ELF-1 (cell line): ENCODE measurements at regions not wholly inside any gene's neighbourhood (a gene's known extent, or its start where the extent isn't known, plus 50 kb on each side); places are given as distances from the start of the nearest gene placed in this dataset.

Experiments used
- DNase-seq: peaks from one replicate; pipeline ENCODE4 v3.0.0-alpha.2; 2016; ENCODE audit warnings: low read depth, low spot score

DNA sequence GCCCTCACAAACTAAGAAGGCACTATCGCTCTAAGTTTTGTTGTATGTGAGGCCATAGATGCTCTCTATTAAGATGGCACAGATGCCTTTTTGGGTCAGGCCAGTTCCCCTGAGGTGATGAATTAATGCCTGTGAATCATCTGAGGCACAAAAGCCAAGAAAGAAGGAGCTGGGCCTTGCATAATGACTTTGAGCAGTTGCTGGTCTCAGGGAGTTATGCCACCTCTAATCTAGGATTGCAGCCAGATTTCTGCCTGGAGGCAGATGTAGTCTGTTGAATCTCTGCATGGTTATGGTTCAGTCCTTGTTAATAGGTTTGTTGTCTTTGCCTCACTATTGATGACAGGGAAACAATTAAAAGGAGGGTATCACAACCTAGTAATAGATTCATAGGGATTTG lies 168.1 kb upstream of the CHRM3 start:
- no peak for DNase-seq

DNA sequence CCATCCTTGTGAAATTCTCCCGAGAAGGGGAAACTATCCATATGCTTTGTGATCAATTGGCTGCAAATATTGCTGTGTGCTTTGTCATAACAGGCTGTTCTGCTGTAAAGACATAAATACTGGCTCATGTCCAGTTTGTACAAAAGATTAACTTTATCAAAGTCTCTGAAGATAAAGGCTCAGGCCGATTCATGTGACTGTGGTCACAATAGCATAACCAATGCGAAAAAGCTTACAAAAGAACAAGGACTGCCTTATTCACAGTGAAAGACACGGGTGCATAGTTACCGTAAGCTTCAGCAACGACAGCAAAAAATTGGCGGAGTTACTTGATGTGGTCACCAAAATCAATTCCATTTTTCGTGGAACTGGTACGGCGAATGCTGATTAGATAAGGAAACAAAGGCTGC lies 173.6 kb upstream of the CHRM3 start:
- DNase-seq, result no peak

DNA sequence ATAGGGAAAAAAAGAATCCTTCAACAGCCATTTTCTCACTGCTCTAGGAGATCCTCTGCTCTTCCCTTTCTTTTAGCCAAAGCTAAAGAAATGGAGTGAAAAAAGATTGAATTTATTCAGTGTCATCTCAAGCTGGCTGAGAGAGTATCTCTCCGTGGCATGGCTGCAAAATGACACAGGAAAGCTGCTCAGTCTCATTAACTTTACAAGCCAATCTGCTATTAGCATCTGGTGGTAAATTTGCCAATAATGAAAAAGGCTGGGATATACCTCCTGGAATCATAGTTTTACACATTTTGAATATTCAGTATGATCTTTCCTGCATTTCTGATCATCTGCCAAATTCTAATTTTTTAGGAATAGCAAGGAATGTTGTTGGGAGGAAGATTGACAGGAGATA lies 176.8 kb upstream of the CHRM3 start:
- DNase-seq, result no peak

DNA sequence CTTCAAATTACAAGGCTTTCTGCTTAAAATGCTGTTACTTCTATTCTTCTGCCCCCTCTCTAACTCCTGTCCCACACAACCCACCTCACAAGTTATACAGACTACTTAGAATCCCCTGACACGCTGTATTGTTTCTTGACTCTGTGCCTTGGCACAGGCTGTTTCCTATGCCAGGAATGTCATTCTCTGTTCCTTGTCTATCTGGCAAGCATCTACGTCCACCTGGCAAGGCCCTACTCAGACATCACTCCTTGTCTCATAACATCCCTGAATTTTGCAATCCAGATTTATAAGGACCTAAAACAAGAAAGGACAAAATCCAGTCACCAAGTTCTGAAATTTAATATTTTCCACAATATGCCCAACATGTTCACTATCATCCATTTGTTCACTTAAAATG lies 182.0 kb upstream of the CHRM3 start:
- no peak for DNase-seq

DNA sequence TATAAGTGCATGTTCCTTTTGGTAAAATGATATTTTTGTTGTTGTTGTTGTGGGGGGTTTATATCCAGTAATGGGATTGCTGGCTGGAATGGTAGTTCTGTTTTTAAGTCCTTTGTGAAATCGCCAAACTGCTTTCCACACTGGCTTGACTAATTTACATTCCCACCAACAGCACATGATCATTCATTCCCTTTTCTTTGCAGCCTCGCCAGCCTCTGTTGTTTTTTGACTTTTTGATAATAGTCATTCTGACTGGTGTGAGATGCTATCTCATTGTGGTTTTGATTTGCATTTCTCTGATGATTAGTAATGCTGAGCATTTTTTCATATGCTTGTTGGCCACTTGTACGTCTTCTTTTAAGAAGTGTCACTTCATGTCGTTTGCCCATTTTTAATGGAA lies 188.5 kb upstream of the CHRM3 start:
- DNase-seq, result no peak

DNA sequence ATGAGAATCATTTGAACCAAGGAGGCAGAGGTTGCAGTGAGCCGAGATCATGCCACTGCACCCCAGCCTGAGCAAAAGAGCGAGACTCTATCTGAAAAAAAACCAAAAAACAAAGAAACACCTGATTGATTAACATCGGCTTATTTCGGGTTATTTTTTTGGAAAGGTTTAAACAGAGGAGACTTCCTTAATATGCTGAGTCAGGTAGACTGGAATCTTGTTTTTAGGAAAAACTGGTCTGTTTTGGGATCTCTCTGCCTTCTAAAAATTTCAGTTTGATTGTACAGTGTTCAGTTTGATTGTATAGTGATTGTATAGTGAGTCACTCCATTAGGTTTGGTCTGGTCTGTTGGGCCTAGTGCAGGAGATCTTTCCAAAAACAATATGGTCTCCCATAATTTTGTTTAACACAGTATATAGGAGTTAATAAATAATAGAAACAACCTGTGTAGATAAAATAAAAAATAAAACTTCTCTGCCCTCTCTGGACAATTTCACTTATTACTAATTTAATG lies 196.3 kb upstream of the CHRM3 start:
- DNase-seq, result no peak

DNA sequence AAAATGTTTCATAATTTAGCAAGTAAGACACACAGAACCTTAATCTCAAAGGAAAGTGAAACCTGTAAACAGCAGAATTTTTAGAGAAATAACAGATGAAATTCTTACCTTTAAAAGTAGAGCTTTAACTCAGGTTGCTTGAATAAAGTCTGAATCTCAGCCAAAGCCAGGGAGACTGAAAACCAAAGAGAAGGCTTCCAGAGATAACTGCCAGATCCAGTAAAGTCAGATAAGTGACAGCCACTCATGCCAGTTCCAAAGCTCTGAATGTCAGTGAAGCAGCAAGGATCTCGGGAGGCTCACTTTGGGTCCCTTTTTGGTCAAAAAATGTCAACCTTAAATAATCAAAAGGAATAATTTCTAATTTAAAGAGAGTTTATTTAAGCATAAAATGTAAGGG lies 199.9 kb upstream of the CHRM3 start:
- no peak for DNase-seq

DNA sequence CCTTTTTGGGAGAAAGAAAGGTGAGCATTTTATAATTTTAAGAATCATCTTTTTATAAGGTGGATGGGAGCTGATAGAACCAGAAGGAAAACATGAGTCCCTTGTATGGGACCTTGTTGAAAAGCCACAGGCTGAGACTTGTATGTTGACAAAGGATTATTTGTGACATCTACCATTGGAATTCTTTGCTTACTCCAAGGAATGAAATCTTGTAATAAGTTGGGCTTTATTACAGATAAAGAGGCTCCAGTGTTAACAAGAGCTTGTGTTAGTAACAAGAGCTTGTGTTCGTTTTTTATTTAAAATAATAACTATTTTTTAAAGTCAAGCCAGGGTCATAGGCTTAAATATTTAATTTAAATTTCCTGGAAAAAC lies 201.1 kb upstream of the CHRM3 start:
- DNase-seq, result no peak

DNA sequence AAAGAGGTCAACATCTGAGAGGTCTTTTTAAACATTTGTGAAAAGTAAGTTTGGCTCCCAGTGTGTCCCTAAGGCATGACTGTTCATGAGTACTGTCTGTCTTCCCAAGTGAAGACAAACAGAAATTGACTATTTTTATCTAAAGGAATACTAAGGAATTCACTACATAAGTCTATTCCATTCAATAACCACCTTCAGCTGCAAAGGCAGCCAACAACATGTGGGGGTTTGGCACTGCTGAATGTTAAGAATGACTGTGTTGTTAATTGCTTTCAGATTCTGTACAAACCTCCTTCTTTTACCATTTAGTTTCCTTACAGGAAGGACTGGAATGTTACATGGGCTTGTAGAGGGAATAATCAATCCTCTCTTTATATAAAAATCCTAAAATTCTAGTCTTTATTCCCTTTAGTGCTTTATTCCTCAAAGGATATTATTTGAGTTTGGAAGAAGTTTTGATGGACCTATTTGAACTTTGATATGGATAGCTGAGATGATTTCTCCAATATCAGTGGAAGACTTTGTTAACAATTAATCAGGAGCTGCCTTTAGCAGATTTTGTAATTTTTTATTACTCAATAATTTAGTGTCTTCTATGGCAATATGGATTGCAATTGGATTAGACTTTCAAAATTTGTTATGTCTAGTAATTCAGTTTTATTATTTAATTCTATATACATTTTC lies 201.7 kb upstream of the CHRM3 start:
- DNase-seq, result no peak

DNA sequence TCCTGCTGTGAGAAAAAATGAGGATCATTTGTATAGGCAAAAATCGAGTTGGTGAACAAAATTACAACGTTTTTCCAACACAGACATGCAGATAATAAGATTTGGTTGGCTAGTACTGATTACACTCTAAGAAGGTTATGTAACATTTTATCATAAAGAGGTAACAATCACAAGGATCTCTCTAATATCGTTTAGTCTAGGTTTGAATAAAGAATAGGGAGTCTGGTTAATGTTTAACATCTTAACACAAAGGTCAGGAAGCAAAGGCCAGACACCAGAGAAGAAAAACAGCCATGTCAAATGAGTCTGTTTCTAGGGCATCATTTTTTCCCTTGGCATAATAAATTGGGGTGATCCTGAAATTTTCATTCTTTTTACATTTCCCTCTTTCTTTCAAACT lies 207.4 kb upstream of the CHRM3 start:
- no peak for DNase-seq

DNA sequence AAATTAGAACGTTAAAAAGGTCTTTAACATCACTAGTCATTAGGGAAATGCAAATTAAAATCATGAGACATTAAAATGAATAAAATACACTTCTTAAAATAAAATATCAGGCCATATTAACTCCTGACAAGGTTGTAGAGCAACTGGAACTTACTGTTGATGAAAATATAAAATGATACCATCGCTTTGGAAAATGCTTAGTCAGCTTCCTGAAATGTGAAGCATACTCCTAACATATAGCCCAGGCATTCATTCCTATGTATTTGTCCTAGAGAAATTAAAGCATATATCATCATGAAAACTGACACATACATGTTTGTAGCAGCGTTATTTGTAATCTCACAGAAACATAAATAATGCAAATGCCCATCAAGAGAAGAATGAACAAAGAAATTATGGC lies 211.5 kb upstream of the CHRM3 start:
- no peak for DNase-seq

DNA sequence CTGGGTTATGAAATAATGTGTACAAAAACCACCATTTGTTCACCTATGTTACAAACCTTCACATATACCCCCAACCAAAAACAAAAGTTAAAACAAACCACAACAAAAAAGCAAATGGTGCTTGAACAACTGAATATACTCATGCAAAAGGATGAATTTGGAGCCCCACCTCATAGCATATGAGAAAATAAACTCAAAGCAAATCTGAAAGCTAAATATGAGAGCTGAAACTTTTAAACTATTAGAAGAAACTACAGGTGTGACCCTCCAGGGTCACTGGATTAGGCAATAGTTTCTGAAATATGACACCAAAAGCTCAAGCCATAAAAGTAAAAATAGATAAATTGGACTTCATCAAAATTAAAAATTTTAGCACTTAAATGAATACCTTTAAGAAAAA lies 215.5 kb upstream of the CHRM3 start:
- no peak for DNase-seq

DNA sequence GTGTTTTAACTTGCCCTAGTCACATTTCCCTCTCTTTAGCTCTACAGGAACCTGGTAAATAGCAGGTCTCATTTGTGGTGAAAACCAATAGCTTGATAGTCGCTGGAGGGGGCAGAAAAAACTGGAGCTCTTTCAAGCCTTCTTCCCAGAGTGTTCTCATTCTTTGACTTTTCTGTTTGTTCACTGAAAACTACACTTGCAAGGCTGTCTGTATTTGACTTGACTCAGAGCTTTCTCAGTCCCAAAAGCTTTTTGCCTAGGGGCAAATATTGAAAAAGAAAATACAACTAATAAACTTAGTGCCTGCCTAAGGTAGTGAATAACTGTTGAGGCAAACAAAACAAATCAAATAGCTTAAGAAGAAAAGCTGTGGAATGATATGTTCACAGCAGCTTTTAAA lies 217.1 kb upstream of the CHRM3 start:
- DNase-seq, result no peak

DNA sequence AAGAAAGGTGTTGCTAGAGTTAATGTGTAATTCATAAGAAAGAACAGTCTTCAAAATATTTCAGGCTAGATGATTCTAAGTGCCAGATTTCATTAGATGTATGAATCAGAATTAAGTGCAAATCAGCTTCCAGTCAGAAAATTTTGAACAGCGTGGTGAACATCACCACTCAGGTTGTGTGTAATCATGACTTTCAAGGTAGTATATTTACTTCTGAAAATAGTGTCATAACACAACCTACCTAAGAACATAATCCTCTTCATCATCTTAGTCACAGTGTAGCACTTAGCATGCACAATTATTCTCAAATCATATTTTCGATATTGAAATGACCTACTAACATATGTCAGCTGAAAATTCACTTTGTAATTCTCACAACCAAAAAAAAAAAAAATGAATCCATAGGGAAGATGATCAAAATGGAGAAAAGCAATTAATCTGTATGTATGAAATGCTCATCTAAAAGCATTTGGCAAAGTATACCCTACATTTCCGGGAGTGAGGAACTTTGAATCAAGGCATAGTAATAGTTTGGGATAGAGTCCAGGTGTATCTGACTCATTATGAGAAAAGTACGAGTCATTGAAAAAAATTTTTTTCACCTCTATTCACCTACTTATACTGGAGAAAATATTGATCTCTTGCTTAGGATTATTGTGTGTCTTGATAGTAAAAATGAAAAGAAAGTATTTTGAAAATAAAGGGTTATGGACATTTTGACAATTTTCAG lies 221.8 kb upstream of the CHRM3 start:
- no peak for DNase-seq

DNA sequence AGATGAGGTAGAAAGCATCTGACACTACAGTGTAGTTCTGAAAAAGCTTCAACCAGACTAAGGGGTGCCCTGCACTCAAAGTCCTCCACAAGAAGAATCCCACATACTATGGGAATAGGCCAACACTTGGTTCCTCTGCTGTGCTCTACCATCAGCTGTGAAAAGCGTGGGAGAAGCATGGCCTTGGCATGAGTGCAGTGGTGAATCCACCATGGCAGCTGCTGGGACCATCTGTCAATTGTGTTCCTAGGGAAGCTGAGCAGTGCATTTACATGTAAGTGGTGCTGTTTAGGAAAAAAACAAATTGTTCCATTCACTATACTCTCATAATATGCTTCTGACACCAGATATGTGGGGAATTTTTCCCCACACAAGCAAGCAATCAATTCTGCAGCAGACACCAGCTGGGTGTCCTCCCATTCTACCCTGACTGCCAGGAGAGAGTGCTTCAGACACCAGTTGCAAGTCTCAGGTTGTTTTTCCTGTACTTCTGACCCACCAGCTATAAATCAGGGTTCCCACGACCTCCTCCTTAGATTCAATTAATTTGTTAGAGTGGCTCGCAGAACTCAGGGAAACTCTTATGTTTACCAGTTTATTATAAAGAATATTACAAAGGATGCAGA lies 230.8 kb upstream of the CHRM3 start:
- DNase-seq, result no peak

DNA sequence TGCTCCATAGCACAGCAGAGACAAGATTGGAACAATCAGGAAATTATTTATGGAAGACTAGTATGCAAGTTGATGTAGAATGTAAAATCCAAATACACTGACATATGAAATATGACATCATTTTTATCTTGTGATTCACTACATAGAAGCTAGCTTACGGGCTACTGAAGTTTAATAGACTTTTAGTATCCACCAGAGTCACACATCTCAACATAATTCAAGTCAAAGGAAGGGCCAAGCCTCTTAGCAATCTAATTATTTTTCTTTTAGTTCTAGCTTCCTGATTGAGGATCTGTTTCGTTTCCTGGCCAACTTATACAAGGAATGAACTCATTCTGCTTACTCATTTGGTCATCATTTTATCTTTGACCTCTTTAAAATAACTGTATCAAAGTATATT lies 234.4 kb upstream of the CHRM3 start:
- no peak for DNase-seq

DNA sequence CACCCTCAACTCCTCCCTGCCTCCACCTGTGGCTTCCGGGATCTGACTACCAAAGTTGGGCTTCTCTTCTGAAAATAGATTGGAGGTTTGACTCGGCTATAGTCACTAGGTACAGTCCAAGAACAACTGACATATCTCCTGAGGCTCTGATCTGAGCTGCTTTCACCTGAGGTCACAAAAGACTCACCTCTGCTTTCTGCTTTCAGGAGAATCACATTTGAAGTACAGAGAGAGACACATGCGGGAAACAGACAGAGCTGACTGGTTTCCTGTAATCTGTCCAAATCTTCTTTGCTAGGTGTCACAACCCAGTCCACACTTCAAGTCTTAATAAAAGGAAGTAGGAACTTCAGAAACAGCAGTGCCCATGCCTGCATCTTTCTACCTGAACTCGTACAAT lies 245.4 kb upstream of the CHRM3 start:
- no peak for DNase-seq

DNA sequence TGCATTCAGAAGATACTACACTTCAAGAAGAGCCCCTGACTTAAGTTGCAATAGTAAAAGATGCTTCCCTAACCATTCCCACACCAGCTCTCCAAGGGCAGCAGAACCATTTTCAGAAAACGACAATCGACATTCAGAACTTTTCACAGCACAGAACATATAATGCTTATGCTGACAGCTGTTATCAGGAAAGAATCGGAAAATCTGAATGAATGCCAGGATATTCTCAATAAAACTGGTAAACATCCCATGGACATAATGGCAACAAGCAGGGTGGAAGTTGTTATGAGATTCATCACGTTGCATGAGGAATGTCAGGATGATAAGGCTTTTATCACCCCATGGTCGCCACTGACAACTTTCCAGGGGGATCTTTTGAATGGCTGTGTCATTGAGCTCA lies 246.6 kb upstream of the CHRM3 start:
- no peak for DNase-seq

DNA sequence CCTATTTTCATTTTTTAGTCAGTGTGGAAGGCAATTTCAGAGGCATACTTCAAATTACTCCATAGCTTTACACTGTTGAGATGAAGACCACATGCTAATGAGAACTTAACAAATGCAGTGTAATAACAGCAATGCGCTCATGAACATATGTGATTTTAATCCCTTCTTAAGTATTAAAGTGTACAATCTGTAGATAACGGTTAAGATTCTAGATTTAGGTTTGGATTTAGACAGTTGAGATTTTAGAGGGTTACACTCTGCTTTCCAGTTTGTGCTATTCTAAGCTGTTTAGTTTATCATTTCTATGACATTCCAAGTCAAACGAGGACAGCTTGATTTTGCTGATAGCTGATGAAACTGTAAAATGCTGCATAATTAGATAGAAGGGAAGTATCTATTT lies 257.8 kb upstream of the CHRM3 start:
- DNase-seq, result no peak

DNA sequence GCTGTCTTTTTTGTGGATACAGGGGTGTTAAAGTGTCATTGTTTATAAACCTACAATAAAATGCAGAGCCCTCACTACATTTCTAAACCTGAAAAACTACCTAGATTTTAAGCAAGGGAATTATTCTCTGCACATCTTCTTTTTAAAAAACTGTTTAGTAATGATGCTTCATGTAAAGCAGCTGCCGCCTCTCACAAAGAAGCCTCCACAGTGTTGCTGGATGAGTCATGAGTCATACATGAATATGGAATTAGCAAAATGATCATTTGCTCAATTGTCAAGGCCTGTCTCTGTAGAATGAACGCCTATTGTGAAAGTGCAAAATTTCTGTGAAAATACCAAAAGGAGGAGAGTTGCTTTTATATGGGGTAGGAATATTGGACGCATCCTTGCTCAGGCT lies 259.5 kb upstream of the CHRM3 start:
- DNase-seq, result no peak

DNA sequence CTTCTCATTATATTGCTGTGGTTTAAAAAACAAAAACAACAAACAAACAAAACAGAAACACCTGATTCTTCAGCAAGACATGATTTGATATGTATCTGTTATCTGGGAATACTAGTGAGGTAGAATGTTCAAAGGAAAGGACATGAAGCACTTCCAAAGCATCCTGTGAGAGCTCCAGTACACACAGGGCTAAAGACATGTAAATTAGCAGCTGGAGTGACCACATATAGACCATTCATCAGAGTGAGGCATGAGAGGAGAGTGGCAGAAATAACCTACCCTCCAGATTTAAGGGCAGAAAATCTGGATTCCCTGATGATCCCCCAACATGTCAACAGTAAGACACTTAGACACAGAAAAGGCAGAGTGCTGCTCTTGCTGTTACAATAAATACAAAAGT lies 260.5 kb upstream of the CHRM3 start:
- no peak for DNase-seq

DNA sequence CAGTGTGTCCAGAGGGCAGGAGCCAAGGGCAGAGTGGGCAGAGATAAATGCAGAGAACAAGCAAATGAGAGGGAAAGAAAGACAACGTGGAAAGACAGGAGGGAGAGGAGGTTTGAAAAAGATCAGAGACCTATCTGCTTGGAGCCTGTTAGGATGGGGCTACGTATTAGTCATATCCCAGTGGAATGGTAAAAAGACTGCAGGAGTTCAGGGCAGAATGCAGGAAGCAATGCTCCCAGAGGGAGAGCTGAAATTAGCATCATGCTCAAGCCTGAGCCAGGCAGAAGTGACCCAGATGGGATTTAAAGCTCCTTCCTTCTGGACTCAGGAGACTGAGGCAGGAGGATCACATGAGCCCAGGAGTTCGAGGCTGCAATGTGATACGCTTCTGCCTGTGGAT lies 261.3 kb upstream of the CHRM3 start:
- DNase-seq, result peak; percentile 15

DNA sequence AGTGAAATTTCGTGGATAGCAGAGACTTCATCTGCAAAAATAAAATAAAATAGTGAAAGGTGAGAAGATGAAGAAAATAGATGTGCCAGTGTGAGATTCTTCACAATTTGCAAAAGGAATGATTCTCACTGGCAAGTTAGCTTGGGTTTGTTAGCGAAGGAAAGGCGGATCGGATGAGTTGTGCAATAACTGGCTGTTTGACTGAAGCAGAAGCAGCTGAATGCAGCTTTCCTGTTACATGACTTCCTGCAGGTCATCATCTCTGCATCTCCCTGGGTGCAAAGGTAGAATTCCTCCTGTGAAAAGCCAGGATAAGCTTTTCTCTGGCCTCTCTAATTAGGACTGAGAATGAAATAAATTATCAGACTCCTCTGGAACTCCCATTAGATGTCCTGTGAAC lies 263.1 kb upstream of the CHRM3 start:
- no peak for DNase-seq
